HG02763 (cell line): ENCODE measurements at regions not wholly inside any gene's neighbourhood (a gene's known extent, or its start where the extent isn't known, plus 50 kb on each side); places are given as distances from the start of the nearest gene placed in this dataset.

Source experiments
- ATAC-seq: cut with Tn5 transposase; IDR thresholded peaks from one replicate; pipeline ENCODE4 v1.9.1; 2021; ENCODE audit warnings: mild to moderate bottlenecking, moderate library complexity; ENCODE audit not compliant: unreplicated experiment

DNA sequence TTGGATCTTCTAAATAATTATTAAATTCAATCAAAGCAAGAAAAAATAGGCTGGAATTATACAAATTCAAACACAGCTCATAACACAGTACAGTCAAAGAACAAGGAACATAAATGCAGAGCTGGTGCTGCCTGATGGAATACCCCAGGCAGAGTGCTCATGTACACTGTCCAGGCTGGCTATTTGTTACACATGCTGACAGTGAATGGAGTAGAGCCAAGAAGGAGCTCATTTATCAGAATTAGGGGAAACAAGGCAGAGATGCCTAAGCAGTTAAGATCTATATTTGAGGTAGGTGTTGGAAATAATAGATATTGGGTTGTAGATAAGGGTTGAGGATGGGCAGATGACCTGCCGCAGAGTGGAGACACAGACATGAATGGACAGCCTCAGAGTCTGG, 788.2 kb upstream of the ARPP21 start:
- no peak for ATAC-seq

DNA sequence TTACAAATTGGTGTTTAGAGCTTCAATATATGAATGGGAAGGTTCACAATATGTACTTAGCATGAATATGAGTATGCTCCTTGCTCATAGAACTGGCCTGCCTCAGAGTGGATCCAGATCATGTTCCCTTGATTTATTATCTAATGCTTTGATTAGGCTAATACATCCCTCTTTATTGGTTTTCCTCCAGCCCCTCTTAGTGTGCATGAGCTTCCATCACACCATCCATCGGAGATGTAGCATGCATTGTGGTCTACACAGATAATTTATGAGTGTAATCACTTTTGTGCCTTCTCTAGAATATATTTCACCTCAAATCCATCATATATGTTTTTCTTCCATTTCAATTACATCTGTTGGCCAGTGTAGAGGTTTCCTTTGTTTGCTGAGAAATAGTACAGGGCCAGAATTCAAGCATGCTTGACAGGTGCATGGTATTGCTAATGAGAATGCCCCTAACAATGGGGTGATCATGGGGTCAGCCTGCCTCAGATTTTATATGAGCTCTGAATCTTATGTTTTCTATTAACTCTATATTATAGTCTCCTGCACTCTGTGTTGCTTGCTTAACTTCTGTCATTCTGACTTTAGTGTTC, 786.4 kb upstream of the ARPP21 start:
- no peak for ATAC-seq

DNA sequence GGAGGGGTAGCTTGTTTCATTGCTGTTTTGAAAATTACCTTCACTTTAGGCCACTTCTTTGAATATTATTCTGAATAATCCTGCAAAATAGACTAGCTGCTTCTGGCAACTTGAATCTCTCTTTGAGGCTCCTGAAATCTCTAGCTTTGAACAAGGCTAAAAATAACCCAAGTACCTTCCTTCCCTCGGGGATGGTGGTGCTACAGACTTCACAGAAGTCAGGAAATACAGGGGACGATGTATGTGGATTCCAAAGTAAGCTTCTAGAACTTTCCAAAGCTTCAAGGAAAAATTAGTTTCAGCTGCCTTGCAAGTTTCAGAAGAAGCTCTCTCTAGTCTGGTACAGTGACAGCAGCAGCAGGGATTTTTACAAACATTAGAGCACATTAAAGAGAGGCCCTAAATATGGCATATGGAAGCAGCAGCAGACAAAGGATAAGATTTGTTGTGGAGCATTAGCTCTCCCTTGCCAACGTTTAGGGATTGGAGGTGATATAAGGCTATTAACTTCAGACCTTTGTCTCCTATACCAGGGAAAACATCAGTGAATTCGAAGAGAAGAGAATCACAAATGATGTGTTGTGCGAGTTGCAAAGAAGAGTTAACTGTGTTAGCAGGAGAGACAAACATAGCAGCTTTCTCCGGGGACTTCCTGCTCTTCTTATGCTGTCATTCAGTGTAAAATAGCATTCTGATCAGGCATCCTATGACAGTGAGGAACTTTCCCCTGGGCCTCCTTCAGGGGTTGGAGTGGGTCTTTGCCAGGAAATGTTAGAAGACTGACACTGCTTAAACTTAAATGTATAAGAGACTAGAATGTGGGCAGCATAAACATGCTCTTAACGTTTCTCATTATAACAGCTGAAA, 783.0 kb upstream of the ARPP21 start:
- no peak for ATAC-seq

DNA sequence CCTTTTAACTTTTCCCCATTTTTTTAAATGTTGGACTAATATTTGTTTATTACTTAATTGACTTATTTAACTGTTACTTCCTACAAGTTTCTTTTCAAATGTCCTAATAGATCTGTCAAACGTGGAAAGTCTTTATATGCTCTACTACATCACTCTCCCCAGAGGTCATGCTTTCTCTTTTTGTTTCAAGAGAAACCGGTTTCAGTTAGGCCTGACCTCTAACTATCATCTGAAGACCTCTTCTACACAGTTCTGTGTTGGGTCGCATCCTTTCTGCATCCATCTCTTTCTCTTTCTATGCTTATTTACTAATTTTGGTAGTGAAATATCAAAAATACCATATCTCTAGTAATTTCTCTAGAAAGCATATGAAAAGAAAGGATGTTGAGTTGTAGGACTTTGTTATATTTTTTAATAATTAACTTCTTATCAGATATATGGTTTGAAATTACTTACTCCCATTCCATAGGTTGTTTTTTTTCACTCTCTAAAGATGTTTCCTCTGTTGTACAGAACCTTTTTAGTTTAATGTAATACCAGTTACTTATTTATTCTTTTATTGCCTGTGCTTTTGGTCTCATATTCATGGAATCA, 781.2 kb upstream of the ARPP21 start:
- no peak for ATAC-seq

DNA sequence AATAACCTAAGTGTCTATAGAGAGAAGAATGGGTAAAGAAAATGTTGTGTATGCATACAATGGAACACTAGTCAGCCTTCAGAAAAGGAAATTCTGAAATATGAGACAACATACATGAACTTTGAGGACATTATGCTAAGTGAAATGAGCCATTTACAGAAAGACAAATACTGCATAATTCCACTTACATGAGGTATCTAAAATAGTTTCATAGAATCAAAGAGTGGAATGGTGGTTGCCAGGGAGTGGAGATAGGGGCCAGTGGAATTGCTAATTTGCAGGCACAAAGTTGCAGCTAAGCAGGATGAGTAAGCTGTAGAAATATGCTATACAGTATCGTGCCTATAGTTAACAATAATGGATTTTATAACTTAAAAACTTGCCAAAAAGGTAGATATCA, 779.6 kb upstream of the ARPP21 start:
- no peak for ATAC-seq

DNA sequence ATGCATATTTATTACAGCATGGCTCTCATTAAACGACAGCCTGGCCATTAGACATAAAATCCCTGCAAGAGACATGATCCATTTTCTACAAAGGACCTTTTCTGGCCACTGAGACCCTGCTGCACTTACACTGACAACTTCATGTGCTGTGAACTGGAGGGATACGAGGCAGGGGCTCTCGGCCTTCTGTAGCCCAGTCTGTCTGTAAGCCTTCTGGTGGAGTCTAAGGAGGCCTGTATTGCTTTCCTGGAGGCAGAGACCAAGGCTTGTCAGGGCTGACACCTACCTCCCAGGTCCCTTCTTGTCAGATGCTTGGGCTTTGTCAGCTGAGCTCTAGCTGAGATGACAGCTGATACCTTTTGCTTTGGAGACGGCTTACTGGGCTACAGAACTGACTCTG, 776.9 kb upstream of the ARPP21 start:
- ATAC-seq, result no peak

DNA sequence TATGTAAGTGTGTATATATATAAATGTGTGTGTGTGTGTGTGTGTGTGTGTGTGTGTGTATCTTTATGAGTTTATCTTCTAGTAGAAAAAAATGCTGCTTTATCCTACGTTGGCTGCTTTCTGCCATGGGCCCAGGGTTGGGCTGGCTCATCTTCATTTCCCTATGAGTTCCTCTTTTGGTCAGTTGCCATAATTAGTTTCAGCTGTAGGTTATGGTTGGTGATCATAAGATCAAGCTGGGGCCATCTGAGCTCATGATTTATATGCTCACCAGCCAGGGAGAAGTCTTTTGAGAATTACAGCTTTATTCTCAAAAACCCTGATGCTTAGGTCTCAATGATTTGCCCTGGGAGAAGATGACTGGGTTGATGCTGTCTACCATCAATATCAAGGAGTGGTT, 775.8 kb upstream of the ARPP21 start:
- ATAC-seq, result no peak

DNA sequence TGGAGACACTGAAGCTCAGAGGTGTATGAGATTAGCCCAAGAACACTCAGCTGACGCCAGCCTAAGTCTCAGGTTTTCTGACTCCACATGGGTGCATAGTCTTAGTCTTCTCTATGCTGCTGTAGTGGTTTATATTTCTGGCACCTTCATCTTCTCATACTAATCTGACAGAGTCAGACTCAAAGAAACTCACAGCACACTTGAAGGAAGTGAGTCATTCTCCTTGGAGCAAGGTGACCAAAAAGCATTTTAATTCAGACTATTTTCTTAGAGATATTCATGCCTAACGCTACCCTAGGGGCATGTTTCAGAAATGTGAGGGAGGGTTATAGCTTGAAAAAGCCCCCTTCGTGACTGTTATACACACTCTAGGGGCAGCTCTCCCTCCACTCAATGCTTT, 775.3 kb upstream of the ARPP21 start:
- no peak for ATAC-seq

DNA sequence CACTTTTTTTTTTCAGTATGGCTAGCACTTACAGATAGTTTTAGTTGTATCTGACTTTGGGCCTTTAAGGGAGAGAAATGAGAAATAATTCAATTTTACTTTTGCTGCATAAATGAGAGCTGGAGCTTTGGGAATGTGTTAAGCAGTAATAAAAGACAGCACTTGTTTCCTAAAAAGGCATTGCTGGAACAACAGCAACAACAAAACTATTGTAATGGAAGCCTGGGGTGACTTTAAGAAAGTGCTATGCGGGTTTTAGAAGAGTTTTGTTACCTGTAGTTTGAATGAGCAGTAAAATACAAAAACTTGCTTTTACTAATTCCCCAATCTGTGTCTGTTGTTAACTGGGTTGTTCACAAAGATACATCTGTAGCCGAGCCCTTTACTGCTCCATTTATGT, 774.0 kb upstream of the ARPP21 start:
- ATAC-seq, result no peak

DNA sequence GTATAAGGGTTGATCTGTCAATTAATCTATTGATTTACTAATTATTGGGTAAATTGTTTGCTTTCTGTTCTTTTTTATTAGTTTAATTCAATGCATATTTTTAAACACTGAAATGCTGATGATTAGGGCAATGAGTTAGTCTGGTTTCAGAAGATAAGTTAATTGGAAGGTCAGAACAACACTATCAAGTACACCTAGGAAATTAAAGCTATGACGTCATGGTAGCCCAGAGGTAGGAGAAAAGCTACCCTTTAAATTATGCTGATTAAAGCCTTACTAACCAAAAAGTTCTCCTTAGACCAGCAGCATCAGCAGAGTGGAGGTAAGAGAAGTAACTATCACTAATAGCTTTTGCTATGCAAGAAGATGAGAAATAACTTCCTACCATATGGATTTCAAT, 770.4 kb upstream of the ARPP21 start:
- ATAC-seq, result no peak

DNA sequence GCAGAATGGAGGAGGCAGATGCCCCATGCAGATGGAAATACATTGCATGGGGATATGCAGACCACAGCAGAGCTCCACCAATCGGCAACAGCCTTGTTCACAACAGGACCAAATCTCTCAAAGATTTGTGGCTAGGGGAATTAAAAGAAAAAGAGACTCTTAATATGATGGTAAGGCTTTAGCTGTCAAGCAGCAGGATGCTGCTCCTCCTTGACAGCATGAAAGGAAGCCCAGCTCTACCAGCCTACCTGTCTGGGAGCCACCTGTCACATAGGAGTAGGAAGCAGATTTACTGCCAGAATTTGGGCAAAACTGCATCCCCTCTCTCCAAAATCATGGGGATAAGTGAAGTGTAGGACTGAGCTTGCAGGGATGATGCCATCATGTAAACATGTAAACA, 769.6 kb upstream of the ARPP21 start:
- ATAC-seq, result no peak

DNA sequence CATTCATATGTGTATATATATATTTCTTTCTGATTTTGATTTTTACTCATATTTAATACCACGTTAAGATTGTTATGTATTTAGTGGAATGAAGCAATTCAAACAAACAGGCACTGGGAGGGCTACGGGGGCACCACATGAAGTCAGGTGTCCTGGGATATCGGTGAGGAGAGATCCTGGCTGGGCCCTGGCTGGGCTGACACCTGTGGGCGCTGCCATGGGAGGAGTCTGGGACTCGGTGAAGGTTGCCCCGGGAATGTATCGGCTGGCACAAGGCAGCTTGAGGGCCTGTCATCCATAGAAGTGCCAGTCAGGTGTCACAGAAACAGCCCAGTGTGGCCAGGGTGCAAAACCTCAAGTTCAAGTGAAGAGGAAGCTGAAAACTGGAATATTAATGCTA, 766.9 kb upstream of the ARPP21 start:
- no peak for ATAC-seq

DNA sequence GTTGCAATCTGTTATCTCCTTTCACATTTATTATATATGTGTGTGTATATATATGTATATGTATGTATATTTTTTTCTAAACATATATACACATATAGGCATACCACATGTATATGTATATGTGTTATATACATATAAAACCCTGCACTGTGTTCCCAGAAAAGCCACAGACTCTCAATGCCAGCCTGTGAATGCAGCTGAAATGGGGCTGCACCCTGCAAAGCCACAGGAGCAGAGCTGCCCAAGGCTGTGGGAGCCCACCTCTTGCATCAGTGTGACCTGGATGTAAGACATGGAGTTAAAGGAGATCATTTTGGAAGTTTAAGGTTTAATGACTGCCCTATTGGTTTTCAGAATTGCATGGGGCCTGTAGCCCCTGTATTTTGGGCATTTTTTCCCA, 762.3 kb upstream of the ARPP21 start:
- no peak for ATAC-seq

DNA sequence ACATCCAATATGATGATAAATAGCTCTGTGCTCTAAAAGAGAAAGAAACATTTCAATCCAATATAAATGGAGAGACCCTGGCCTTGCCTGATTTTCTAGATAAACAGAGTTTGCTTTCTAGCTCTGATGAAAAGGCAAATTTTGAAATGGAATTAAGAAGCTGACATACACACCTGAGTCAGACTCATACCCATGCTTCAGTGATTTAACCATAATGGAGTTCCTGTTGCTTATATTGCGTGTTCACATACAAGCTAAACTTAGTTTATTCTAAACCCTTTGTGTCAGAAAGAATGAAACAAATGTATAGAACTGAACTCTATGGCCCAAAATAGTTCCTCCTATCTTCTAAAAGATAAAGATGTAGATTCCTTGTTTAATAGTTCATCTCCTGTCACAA, 760.8 kb upstream of the ARPP21 start:
- no peak for ATAC-seq

DNA sequence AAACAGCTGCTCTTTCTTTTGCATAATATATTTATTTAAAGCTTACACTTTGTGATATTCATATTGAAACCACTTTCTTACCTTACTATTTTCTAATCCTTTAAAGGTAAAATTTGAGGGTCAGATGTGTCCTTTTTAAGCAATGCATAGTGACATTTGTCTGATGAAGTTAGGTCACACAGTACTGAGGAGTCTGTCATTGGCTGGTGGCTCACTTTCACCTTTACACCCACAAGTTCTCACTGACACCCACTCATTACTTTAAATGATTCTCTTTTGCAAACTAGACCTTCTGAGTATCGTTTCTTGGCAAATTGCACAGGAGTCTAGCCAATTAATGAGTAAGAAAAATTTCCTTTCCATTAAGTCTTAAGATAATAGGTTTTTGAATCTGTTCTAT, 758.3 kb upstream of the ARPP21 start:
- no peak for ATAC-seq

DNA sequence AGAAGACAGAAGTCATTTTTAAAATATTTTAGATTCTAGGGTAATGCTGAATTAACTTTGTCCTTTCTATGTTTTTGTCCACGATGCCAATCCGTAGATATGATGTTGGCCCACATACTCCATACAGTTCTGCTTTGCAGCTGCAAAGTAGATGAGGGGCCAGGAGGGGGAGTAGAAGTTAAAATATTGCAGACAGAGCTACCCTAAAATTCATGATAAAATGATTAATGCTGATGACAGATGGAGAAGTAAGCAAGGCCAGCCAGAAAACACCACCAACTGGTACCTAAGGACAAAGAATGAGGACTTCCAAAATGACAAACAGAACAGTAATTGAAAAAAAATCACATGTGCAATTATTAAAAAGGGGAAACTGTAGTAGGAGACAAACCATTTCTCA, 756.6 kb upstream of the ARPP21 start:
- no peak for ATAC-seq

DNA sequence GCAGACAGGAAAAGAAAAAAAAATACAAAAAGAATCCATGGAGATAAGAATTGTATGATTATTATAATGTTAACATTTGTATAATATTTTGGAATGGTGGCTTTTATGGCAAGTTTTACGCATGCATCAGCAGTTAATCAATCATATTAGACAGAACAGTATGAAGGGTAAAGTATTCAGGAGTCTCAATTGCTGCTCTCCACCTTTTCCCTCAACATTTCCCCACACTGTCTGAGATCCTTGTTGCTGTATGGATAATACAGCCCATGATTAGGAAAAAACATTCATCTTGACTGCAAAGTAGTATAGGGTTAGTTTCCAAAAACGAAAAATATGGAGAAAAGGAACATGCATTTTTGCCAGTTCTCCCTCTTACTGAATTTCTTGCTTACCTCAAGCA, 755.3 kb upstream of the ARPP21 start:
- no peak for ATAC-seq

DNA sequence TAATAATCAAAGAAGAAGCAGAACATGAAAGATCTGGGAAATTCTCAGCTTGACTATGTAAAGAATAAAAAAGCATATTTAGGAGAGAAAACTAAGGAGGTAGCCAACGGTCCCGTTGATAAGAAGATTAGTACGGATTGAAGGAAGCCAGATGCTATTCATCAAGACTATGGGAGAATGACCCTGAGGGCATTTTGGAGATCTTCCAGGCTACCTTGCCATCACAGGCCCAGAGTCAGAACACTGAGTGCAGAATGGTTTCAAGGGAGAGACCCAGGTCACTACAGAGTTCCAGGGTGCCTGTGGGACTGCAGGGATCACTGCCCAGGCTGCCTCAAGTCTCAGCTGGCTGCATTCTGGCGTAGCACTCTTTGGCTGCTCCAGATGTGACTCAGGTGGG, 752.9 kb upstream of the ARPP21 start:
- no peak for ATAC-seq

DNA sequence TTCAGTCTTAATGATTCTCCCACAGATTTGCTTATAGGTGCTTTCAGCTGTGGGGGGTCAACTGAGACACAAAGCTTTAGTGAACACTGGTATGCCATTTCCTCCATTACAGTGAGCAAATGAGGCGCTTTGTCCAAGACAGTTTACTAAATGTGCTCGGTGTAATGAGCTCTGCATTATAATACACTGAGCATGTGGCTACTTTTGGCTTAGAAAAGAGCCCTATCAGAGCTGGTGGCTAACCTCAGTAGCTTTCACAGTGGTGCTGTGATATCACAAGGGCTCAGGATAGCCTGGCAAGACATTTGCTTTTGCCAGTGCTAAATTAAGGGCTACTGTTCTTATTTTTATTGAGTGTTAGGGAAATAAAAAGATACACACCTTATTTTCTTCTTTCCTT, 749.7 kb upstream of the ARPP21 start:
- no peak for ATAC-seq

DNA sequence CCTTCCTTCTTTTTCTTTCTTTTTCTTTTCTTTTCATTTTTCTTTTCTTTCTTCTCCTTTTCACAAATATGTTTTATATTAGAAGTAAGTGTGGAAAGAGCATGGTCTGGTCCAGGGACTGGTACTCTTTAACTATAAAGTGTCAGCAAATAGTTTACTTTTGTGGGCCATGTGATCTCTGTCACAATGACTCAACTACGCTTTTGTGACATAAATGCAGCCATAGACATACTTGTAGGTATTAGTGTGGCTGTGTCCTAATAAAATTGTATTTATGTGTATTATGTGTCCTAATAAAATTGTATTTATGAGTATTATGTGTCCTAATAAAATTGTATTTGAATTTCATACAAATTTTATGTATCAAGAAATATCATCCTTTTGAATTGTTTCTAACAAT, 749.1 kb upstream of the ARPP21 start:
- ATAC-seq, result no peak

DNA sequence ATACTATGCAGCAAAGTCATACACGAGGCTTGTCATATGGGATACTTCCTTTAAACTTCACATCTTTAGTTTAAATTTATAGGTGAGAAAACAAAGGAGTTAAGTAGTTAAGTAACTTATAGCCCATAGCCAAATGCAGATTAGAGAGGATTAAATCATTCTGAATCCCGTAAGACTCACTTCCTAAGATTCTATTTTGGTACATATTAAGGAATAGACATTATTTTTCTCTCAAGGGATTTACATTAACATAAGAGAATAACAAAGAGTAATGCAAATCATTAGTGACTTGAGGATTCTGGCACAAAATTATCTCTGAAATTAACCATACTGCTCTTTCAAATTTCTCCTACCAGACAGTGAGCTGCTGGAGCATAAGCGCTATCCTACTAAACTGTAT, 747.4 kb upstream of the ARPP21 start:
- ATAC-seq, result no peak

DNA sequence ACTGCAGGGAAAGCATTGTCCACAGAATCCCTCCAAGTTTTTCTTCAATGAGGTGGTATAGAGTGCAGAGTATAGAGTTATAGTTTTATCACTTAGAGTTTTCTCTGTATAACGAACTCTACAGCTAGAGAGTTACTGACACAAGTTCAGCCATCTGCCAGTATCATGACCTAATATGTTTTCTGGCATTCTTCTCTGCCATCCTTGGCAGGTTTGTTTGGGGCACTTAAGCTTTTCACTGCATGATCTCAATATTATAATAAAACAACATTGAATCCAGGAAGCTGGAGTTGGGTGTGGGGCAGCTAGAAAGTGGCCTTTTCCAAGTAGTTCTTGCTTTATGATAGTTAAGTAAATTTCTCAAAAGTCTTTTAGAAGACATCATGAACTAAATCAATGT, 743.5 kb upstream of the ARPP21 start:
- no peak for ATAC-seq
